Tibial nerve (tissue), 4 donors: ENCODE measurements at regions not wholly inside any gene's neighbourhood (a gene's known extent, or its start where the extent isn't known, plus 50 kb on each side); places are given as distances from the start of the nearest gene placed in this dataset.

ENCODE experiments used
- DNase-seq, 2 donors: peaks; one replicate each; pipeline ENCODE4 v3.0.0-alpha.2; 2019; ENCODE audit warnings: low spot score in 2 of 2
- H3K27ac ChIP-seq, 4 donors: fragments of 200-600 bp; sonication (generic) in 3 of 4; one replicate each; pipeline ENCODE4 v1.5.1; 2017 to 2019; ENCODE audit warnings: mild to moderate bottlenecking in 1 of 4
- H3K27me3 ChIP-seq, 2 donors: fragments of 200-600 bp; sonication (generic) in 1 of 2; one replicate each; pipeline versions ENCODE4 v1.5.1 to v1.6.0; 2017 to 2019
- H3K36me3 ChIP-seq, 3 donors: fragments of 200-600 bp; sonication (generic); one replicate each; pipeline ENCODE4 v1.5.1; 2018 to 2019
- H3K4me1 ChIP-seq, 4 donors: fragments of 200-600 bp; sonication (generic) in 3 of 4; one replicate each; pipeline ENCODE4 v1.5.1; 2017 to 2019
- H3K4me3 ChIP-seq, 4 donors: fragments of 200-600 bp; sonication (generic) in 3 of 4; one replicate each; pipeline ENCODE4 v1.5.1; 2017 to 2019; ENCODE audit warnings: mild to moderate bottlenecking in 1 of 4, moderate library complexity in 1 of 4
- H3K9me3 ChIP-seq, 4 donors: fragments of 200-600 bp; sonication (generic) in 3 of 4; one replicate each; pipeline ENCODE4 v1.5.1; 2017 to 2019
- CTCF ChIP-seq, 5 experiments: fragments of 200-600 bp in 3 of 5; fragments of 450-650 bp in 2 of 5; sonication (generic) in 3 of 5; IDR thresholded peaks; one replicate each; pipeline ENCODE4 v1.5.1; 2016 to 2019; ENCODE audit warnings: antibody characterized with exemption in 5 of 5, mild to moderate bottlenecking in 3 of 5, moderate library complexity in 2 of 5
- EP300 ChIP-seq, 2 donors: sonication (generic); formaldehyde crosslinking; IDR thresholded peaks; one replicate each; pipeline ENCODE4 v1.6.1; 2017; ENCODE audit warnings: antibody characterized with exemption in 2 of 2, mild to moderate bottlenecking in 1 of 2
- POLR2A ChIP-seq, 2 donors: fragments of 450-650 bp; IDR thresholded peaks; one replicate each; pipeline ENCODE4 v1.6.1; 2017; ENCODE audit warnings: antibody characterized with exemption in 2 of 2, mild to moderate bottlenecking in 2 of 2, moderate library complexity in 2 of 2
- WGBS, 2 donors: methylation state at CpG; one replicate each; pipeline ENCODE4 v1.1.5; 2018; 5-methylcytosine and 5-hydroxymethylcytosine counted together

GRCh38 chr14:78016532-78016931, 153.6 kb upstream of the NRXN3 start:
- Histone ChIP-seq H3K4me1 (no peaks in the 10 kb centered on the region), H3K36me3 (no peaks in the 10 kb centered on the region), H3K27ac (no peak overlapping the region), H3K9me3 (no peaks in the 10 kb centered on the region), H3K27me3 (no peaks in the 10 kb centered on the region), H3K4me3 (no peak overlapping the region)
- no peak for DNase-seq
- TF ChIP-seq EP300 (IDR thresholded peaks at IDR 0.05) = no peak
- TF ChIP-seq POLR2A (IDR thresholded peaks at IDR 0.05) = no peak
- TF ChIP-seq CTCF (IDR thresholded peaks at IDR 0.05) = no peak
- WGBS, 2 donors = 75 to 82% methylated on average over 2 of the region's 2 CpGs

DNA sequence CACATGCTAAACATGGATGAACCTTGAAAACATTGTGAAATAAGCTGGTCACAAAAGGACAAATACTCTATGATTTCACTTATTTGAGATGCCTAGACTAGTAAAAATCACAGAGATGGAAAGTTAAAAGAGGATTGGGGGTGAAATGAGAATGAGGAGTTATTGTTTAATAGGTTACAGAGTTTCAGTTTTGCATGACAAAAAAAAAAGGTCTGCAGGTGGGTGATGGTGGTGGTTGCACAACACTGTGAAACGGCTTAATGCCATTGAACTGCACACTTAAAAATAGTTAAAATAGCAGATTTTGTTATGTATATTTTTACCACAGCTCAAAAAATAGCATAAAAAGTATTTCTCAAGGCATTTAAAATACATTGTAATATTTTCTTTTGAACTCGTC, 151.9 kb upstream of the NRXN3 start:
- no peaks in the 10 kb centered on the region for H3K27me3 ChIP-seq
- H3K36me3 ChIP-seq = no peaks in the 10 kb centered on the region
- H3K9me3 ChIP-seq = no peaks in the 10 kb centered on the region
- no peak for DNase-seq
- no peak overlapping the region for H3K4me3 ChIP-seq
- no peaks in the 10 kb centered on the region for H3K4me1 ChIP-seq
- TF ChIP-seq EP300 (IDR thresholded peaks at IDR 0.05) (no peak), POLR2A (IDR thresholded peaks at IDR 0.05) (no peak), CTCF (IDR thresholded peaks at IDR 0.05) (no peak)
- WGBS, 2 donors = 38 to 68% methylated on average over 2 of the region's 2 CpGs
- H3K27ac ChIP-seq = no peak overlapping the region

DNA sequence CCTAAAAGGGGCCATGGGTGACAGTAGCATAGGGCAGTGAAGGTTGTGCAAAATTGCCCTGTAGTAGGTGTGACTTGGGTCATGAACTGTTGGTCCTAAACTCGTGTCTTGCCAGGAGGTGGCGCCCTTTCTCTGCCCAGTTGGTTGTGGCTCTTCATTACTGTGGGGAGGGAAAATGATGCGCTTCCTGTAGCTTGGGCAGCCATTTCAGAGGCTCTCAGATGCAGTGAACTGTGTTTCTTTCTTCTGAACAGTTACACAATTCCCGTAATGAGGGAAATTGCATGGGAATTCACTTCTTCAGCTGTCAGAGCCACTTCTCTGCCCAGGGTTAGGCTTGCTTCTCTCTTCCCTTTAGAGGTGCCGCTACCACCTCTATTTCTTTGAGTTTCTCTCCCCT, 148.1 kb upstream of the NRXN3 start:
- Histone ChIP-seq H3K27ac (no peak overlapping the region), H3K27me3 (no peaks in the 10 kb centered on the region), H3K9me3 (no peaks in the 10 kb centered on the region), H3K36me3 (no peaks in the 10 kb centered on the region), H3K4me3 (no peak overlapping the region), H3K4me1 (no peaks in the 10 kb centered on the region)
- TF ChIP-seq EP300 (IDR thresholded peaks at IDR 0.05) = no peak
- TF ChIP-seq POLR2A (IDR thresholded peaks at IDR 0.05) = no peak
- TF ChIP-seq CTCF (IDR thresholded peaks at IDR 0.05) = peak in 1 of 5 experiments; percentile 13
- DNase-seq = peak in 1 of 2 donors; percentile 17
- WGBS, 2 donors = 45 to 47% methylated on average over 5 of the region's 5 CpGs

- Histone ChIP-seq H3K4me3 (no peak overlapping the region), H3K27me3 (no peaks in the 10 kb centered on the region), H3K36me3 (no peaks in the 10 kb centered on the region), H3K9me3 (no peaks in the 10 kb centered on the region), H3K4me1 (no peaks in the 10 kb centered on the region), H3K27ac (no peak overlapping the region)
- WGBS, 2 donors = 84 to 98% methylated on average over 2 of the region's 2 CpGs
- TF ChIP-seq EP300 (IDR thresholded peaks at IDR 0.05) = no peak
- no peak for TF ChIP-seq CTCF (IDR thresholded peaks at IDR 0.05)
- TF ChIP-seq POLR2A (IDR thresholded peaks at IDR 0.05) = no peak
- DNase-seq = no peak
Measured at GRCh38 chr14:78023112-78023511, 147.1 kb upstream of the NRXN3 start.

DNA sequence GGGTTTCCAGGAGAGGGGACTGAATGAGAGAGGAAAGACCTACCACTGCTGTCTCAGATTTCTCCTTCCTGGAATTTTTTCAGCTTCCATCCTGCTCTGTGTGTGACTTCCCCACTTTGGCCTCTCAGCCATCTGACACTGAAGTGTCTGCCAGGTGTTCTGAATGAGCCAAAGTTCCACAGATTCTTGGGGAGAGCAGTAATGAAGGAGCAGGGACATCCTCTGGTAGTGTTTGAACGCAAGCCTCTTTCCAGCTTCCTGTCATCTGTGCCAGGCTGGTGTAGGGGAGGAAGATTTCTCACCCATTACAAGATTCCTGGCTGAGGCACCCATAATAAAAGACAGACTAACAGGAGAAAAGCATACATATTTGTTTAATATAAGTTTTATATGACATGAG, 141.7 kb upstream of the NRXN3 start:
- DNase-seq = no peak
- Histone ChIP-seq H3K4me1 (no peaks in the 10 kb centered on the region), H3K9me3 (no peaks in the 10 kb centered on the region), H3K27ac (no peak overlapping the region), H3K4me3 (no peak overlapping the region), H3K36me3 (no peaks in the 10 kb centered on the region), H3K27me3 (peaks cover 0 to 6% of the 10 kb centered on the region in 2 donors)
- TF ChIP-seq POLR2A (IDR thresholded peaks at IDR 0.05) (no peak), EP300 (IDR thresholded peaks at IDR 0.05) (no peak), CTCF (IDR thresholded peaks at IDR 0.05) (no peak)
- 67 to 79% methylated on average over 1 of the region's 1 CpG for WGBS, 2 donors
